ENCODE measurements at regions not wholly inside any gene's neighbourhood (a gene's known extent, or its start where the extent isn't known, plus 50 kb on each side); places are given as distances from the start of the nearest gene placed in this dataset.
"Not testable (repeated sequence)": the region's sequence is repeated elsewhere in the genome, so short reads cannot be mapped to it uniquely, and the experiment has no call there.

DNA sequence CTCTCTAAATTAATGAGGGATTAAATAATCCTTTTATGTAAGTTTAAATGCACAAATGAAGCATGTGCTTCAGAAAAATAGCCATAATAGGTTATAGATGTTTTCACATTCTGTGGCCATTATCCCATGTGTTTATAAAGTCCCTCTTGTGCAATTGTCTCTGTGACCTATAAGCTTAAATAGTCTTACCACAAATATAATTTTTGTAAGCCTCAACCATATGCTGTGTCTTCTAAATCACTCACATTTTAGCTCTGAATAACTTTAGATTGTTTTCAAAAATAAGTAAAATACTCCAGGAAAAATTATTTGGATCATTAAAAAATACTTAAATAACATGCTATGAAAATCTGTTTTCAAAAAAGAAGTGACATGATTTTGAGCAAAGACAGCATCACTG is 1894.7 kb downstream of the MAT2B start:
- Histone ChIP-seq H3K36me3 (ENCODE audit: control insufficient read depth in 3 of 3, insufficient read depth in 3 of 3, low read length in 3 of 3) (no peaks in the 10 kb centered on the region), H3K9ac (ENCODE audit: low read depth in 1 of 3, low read length in 3 of 3) (no peak overlapping the region), H3K4me3 (ENCODE audit: low read length in 3 of 3) (no peak overlapping the region), H3K4me1 (ENCODE audit: control insufficient read depth in 3 of 3, insufficient read depth in 3 of 3, low read length in 3 of 3) (no peaks in the 10 kb centered on the region), H3K9me3 (ENCODE audit: control insufficient read depth in 3 of 3, low read length in 3 of 3) (no peaks in the 10 kb centered on the region), H3K27me3 (ENCODE audit: control insufficient read depth in 3 of 3, insufficient read depth in 3 of 3, low read length in 3 of 3) (no peaks in the 10 kb centered on the region), H3K27ac (ENCODE audit: low read depth, low read length) (no peak overlapping the region)

DNA sequence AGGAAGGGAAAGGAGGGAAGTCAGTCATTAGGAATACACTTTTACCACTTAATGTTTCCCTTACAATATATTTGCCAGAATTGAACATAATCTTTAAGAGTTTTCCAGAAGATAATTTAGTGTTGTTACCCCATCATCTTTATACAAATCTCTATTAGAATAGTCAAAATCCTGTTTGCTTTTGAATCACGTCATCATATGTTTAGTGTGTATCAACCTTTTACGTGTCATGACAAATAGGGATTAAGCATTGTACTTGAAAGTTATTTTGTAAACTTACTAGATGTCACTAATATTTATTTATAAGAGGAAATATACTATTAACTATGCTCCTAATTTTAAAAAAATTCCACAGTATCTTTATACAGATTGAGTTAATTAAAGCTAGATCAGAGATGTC is 1899.5 kb downstream of the MAT2B start:
- Histone ChIP-seq H3K9me3 (ENCODE audit: control insufficient read depth in 3 of 3, low read length in 3 of 3) (no peaks in the 10 kb centered on the region), H3K9ac (ENCODE audit: low read depth in 1 of 3, low read length in 3 of 3) (no peak overlapping the region), H3K36me3 (ENCODE audit: control insufficient read depth in 3 of 3, insufficient read depth in 3 of 3, low read length in 3 of 3) (no peaks in the 10 kb centered on the region), H3K4me3 (ENCODE audit: low read length in 3 of 3) (no peak overlapping the region), H3K27me3 (ENCODE audit: control insufficient read depth in 3 of 3, insufficient read depth in 3 of 3, low read length in 3 of 3) (no peaks in the 10 kb centered on the region), H3K27ac (ENCODE audit: low read depth, low read length) (no peak overlapping the region), H3K4me1 (ENCODE audit: control insufficient read depth in 3 of 3, insufficient read depth in 3 of 3, low read length in 3 of 3) (no peaks in the 10 kb centered on the region)

DNA sequence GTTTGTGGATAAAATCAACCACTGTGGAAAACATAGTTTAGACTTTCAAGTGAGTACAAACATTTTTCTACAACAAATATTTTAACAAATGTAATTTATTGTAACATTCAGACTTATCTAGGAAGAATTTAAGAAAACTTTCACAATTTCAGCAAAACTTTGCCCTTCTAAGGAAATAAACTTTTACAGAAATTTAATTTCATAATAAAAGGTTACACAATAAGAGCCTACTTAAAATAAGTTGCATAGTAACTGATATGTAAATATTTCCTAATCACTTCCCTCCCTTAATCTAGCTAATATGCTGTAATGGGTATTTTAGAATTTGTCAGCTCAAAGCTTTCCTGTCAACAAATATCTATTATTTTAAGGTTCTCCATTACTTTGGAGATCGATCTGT is 1899.9 kb downstream of the MAT2B start:
- Histone ChIP-seq H3K36me3 (ENCODE audit: control insufficient read depth in 3 of 3, insufficient read depth in 3 of 3, low read length in 3 of 3) (no peaks in the 10 kb centered on the region), H3K9ac (ENCODE audit: low read depth in 1 of 3, low read length in 3 of 3) (no peak overlapping the region), H3K9me3 (ENCODE audit: control insufficient read depth in 3 of 3, low read length in 3 of 3) (no peaks in the 10 kb centered on the region), H3K4me3 (ENCODE audit: low read length in 3 of 3) (no peak overlapping the region), H3K4me1 (ENCODE audit: control insufficient read depth in 3 of 3, insufficient read depth in 3 of 3, low read length in 3 of 3) (no peaks in the 10 kb centered on the region), H3K27ac (ENCODE audit: low read depth, low read length) (no peak overlapping the region), H3K27me3 (ENCODE audit: control insufficient read depth in 3 of 3, insufficient read depth in 3 of 3, low read length in 3 of 3) (no peaks in the 10 kb centered on the region)

DNA sequence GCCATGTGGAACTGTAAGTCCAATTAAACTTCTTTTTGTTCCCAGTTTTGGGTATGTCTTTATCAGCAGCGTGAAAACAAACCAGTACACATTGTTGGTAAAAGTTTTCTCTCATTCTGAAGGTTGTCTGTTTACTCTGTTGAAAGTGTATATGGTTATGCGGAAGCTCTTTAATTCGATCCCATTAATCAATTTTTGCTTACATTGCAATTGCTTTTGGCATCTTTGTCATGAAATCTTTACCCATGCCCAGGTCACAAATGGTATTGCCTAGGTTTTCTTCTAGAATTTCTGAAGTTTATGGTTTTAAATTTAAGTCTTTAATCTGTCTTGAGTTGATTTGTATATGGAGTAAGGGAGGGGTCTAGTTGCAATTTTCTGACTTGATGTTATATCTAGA is 1901.9 kb downstream of the MAT2B start:
- Histone ChIP-seq H3K4me1 (ENCODE audit: control insufficient read depth in 3 of 3, insufficient read depth in 3 of 3, low read length in 3 of 3) (no peaks in the 10 kb centered on the region), H3K4me3 (ENCODE audit: low read length in 3 of 3) (no peak overlapping the region), H3K9me3 (ENCODE audit: control insufficient read depth in 3 of 3, low read length in 3 of 3) (no peaks in the 10 kb centered on the region), H3K27ac (ENCODE audit: low read depth, low read length) (no peak overlapping the region), H3K27me3 (ENCODE audit: control insufficient read depth in 3 of 3, insufficient read depth in 3 of 3, low read length in 3 of 3) (no peaks in the 10 kb centered on the region), H3K9ac (ENCODE audit: low read depth in 1 of 3, low read length in 3 of 3) (no peak overlapping the region), H3K36me3 (ENCODE audit: control insufficient read depth in 3 of 3, insufficient read depth in 3 of 3, low read length in 3 of 3) (no peaks in the 10 kb centered on the region)

DNA sequence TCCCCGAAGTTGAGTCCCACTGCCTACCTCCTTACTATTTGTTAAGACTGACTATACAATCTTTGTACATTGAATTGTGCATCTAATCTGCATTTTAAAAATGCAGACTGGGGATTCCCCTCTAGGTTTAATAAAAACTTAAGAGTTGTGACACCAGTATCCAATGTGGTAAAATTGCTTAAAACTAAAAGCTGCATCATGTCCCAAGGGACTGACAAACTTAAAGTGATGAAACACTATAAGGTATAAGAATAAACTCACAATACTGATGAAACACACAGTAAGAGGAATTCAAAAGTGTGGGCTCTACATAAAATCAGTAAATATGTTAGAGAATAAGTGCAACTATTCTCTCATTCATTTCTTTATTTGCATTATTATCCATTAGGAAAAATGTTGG is 1905.1 kb downstream of the MAT2B start:
- no peak overlapping the region for H3K9ac ChIP-seq (ENCODE audit: low read depth in 1 of 3, low read length in 3 of 3)
- no peaks in the 10 kb centered on the region for H3K4me1 ChIP-seq (ENCODE audit: control insufficient read depth in 3 of 3, insufficient read depth in 3 of 3, low read length in 3 of 3)

DNA sequence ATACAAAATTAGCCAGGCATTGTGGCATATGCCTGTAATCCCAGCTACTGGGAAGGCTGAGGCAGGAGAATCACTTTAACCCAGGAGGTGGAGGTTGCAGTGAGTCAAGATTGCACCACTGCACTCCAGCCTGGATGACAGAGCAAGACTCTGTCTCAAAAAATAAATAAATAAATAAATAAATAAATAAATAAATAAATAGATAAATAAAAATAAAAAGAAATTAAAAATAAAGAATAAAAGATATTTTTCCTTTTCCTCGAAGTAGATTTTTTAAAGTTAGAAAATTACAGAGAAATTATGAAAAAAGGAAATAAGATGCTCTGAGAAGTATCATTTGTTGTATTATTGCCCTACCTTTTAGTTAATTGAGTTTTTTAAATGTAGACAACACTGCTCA is 1906.1 kb downstream of the MAT2B start:
- H3K27me3 ChIP-seq (ENCODE audit: control insufficient read depth in 3 of 3, insufficient read depth in 3 of 3, low read length in 3 of 3); H3K9ac ChIP-seq (ENCODE audit: low read depth in 1 of 3, low read length in 3 of 3); H3K9me3 ChIP-seq (ENCODE audit: control insufficient read depth in 3 of 3, low read length in 3 of 3); H3K27ac ChIP-seq (ENCODE audit: low read depth, low read length); H3K4me3 ChIP-seq (ENCODE audit: low read length in 3 of 3); H3K4me1 ChIP-seq (ENCODE audit: control insufficient read depth in 3 of 3, insufficient read depth in 3 of 3, low read length in 3 of 3); H3K36me3 ChIP-seq (ENCODE audit: control insufficient read depth in 3 of 3, insufficient read depth in 3 of 3, low read length in 3 of 3): not testable (repeated sequence)

More for the DNA sequence above, 1905.1 kb downstream of the MAT2B start:
- no peaks in the 10 kb centered on the region for H3K27me3 ChIP-seq (ENCODE audit: control insufficient read depth in 3 of 3, insufficient read depth in 3 of 3, low read length in 3 of 3)
- no peaks in the 10 kb centered on the region for H3K36me3 ChIP-seq (ENCODE audit: control insufficient read depth in 3 of 3, insufficient read depth in 3 of 3, low read length in 3 of 3)
- H3K27ac ChIP-seq (ENCODE audit: low read depth, low read length) = no peak overlapping the region
- H3K9me3 ChIP-seq (ENCODE audit: control insufficient read depth in 3 of 3, low read length in 3 of 3) = no peaks in the 10 kb centered on the region
- H3K4me3 ChIP-seq (ENCODE audit: low read length in 3 of 3) = no peak overlapping the region

DNA sequence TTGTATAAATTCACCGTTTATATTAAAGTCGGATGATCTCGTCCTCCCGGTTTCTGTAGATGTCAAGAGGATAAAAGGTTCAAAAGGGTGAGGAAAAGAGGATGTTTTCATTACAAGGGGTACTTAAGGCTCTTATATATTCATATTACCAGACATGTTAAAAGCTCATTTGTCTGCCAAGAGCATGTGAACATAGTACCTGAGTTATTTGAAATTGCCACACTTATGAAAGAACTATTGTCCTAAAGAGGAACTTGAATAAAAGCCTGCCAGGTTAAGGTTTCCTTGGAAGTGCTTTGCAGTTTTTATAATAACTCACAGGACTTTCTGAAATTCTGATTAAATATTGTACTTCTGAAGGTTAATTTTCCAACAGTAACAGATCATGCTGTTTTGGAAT is 1915.1 kb downstream of the MAT2B start:
- H3K4me3 ChIP-seq (ENCODE audit: low read length in 3 of 3) = no peak overlapping the region
- H3K9me3 ChIP-seq (ENCODE audit: control insufficient read depth in 3 of 3, low read length in 3 of 3) = no peaks in the 10 kb centered on the region
- H3K4me1 ChIP-seq (ENCODE audit: control insufficient read depth in 3 of 3, insufficient read depth in 3 of 3, low read length in 3 of 3) = no peaks in the 10 kb centered on the region
- no peaks in the 10 kb centered on the region for H3K27me3 ChIP-seq (ENCODE audit: control insufficient read depth in 3 of 3, insufficient read depth in 3 of 3, low read length in 3 of 3)
- no peak overlapping the region for H3K27ac ChIP-seq (ENCODE audit: low read depth, low read length)
- no peaks in the 10 kb centered on the region for H3K36me3 ChIP-seq (ENCODE audit: control insufficient read depth in 3 of 3, insufficient read depth in 3 of 3, low read length in 3 of 3)
- no peak overlapping the region for H3K9ac ChIP-seq (ENCODE audit: low read depth in 1 of 3, low read length in 3 of 3)

DNA sequence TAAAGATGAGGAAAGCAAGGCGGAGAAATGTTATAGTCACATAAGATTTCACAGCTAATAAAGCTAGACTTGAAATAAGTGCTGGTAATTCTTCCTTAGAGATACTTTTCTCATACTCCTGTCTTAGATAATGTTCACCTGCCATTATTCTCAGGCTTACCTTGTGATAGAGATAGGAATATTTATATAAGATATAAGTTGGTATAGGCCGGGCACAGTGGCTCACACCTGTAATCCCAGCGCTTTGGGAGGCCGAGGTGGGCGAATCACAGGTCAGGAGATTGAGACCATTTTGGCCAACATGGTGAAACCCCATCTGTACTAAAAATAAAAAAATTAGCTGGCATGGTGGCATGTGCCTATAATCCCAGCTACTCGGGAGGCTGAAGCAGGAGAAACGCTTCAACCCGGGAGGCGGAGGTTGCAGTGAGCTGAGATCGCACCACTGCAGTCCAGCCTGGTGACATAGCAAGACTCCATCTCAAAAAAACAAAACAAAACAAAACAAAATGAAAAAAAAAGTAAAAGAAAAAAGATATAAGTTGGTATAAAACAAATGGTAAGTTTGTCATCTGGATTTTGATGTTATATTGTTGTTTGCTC is 1918.4 kb downstream of the MAT2B start:
- H3K4me1 ChIP-seq (ENCODE audit: control insufficient read depth in 3 of 3, insufficient read depth in 3 of 3, low read length in 3 of 3) = no peaks in the 10 kb centered on the region
- no peak overlapping the region for H3K9ac ChIP-seq (ENCODE audit: low read depth in 1 of 3, low read length in 3 of 3)
- H3K36me3 ChIP-seq (ENCODE audit: control insufficient read depth in 3 of 3, insufficient read depth in 3 of 3, low read length in 3 of 3) = no peaks in the 10 kb centered on the region
- H3K27me3 ChIP-seq (ENCODE audit: control insufficient read depth in 3 of 3, insufficient read depth in 3 of 3, low read length in 3 of 3) = no peaks in the 10 kb centered on the region
- no peaks in the 10 kb centered on the region for H3K9me3 ChIP-seq (ENCODE audit: control insufficient read depth in 3 of 3, low read length in 3 of 3)
- H3K4me3 ChIP-seq (ENCODE audit: low read length in 3 of 3) = no peak overlapping the region
- H3K27ac ChIP-seq (ENCODE audit: low read depth, low read length) = no peak overlapping the region

DNA sequence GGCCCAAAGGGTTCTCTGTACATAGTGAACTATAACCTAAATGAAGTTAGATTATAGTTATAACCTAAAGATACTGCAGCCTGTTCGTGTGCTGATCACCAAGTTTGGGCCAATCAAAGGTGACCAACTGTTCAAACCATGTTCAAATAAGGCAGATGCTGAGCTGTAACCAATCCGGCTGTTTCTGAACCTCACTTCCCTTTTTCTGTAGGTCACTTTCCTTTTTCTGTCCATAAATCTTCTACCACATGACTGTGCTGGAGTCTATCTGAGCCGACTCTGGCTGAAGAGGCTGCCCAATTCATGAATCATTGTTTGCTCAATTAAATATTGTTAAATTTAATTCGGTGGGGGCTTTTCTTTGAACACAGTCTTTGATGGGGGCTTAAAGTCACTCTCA is 1920.2 kb downstream of the MAT2B start:
- Histone ChIP-seq H3K4me3 (ENCODE audit: low read length in 3 of 3) (no peak overlapping the region), H3K36me3 (ENCODE audit: control insufficient read depth in 3 of 3, insufficient read depth in 3 of 3, low read length in 3 of 3) (no peaks in the 10 kb centered on the region), H3K9ac (ENCODE audit: low read depth in 1 of 3, low read length in 3 of 3) (no peak overlapping the region), H3K9me3 (ENCODE audit: control insufficient read depth in 3 of 3, low read length in 3 of 3) (no peaks in the 10 kb centered on the region), H3K27ac (ENCODE audit: low read depth, low read length) (no peak overlapping the region), H3K27me3 (ENCODE audit: control insufficient read depth in 3 of 3, insufficient read depth in 3 of 3, low read length in 3 of 3) (no peaks in the 10 kb centered on the region), H3K4me1 (ENCODE audit: control insufficient read depth in 3 of 3, insufficient read depth in 3 of 3, low read length in 3 of 3) (no peaks in the 10 kb centered on the region)

DNA sequence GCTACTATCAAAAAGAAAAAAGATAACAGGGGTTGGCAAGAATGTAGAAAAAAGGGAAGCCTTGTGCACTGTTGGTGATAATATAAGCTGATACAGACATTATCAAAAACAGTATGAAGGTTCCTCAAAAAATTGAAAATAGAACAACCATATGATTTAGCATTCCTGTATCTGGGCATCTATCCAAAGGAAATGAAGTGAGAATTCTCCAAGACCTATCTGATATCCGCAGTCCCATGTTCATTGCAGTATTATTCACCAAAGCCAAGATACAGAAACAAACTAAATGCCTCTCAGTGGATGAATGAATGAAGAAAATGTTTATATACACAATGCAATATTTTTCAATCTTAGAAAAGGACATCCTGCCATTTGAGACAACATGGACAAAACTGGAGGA is 1943.3 kb downstream of the MAT2B start:
- Histone ChIP-seq H3K36me3 (ENCODE audit: control insufficient read depth in 3 of 3, insufficient read depth in 3 of 3, low read length in 3 of 3) (no peaks in the 10 kb centered on the region), H3K4me3 (ENCODE audit: low read length in 3 of 3) (no peak overlapping the region), H3K27ac (ENCODE audit: low read depth, low read length) (no peak overlapping the region), H3K9me3 (ENCODE audit: control insufficient read depth in 3 of 3, low read length in 3 of 3) (no peaks in the 10 kb centered on the region), H3K27me3 (ENCODE audit: control insufficient read depth in 3 of 3, insufficient read depth in 3 of 3, low read length in 3 of 3) (no peaks in the 10 kb centered on the region), H3K4me1 (ENCODE audit: control insufficient read depth in 3 of 3, insufficient read depth in 3 of 3, low read length in 3 of 3) (no peaks in the 10 kb centered on the region), H3K9ac (ENCODE audit: low read depth in 1 of 3, low read length in 3 of 3) (no peak overlapping the region)

Measured in skeletal muscle tissue (tissue), 3 donors.